ENCODE measurements at regions not wholly inside any gene's neighbourhood (a gene's known extent, or its start where the extent isn't known, plus 50 kb on each side); places are given as distances from the start of the nearest gene placed in this dataset.

DNA sequence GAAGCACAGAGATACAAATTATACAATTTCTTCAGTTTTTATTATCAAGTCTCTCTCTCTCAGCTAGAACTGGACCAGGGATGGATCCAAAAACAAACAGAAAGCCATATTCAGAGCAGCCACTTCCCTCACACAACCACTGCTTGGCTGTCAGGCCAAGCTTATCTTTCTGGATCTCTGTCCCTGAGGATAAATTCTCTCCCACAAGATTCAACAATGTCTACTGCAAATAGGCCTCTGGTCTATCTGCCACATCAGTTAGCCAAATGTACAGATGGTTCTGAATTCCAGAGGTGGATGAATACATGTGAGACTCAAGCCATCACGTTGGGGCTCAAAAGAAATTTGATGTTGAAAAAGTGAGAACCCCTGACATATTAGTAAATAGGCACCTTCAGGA lies 350.9 kb downstream of the LTN1 start:
- TF ChIP-seq ZNF121 (CRISPR knock-in tag; IDR thresholded peaks at IDR 0.05): no peak
- no peak for TF ChIP-seq IRF2 (CRISPR knock-in tag; IDR thresholded peaks at IDR 0.05; ENCODE audit: borderline replicate concordance, low read depth)
- TF ChIP-seq MAX (CRISPR knock-in tag; IDR thresholded peaks at IDR 0.05): no peak
- no peak for TF ChIP-seq NR2C2 (CRISPR knock-in tag; IDR thresholded peaks at IDR 0.05)
- TF ChIP-seq CTCF (IDR thresholded peaks at IDR 0.05): no peak
- no peak for TF ChIP-seq NFE2L1 (CRISPR knock-in tag; IDR thresholded peaks at IDR 0.05)
- TF ChIP-seq TEAD4 (CRISPR knock-in tag; IDR thresholded peaks at IDR 0.05): no peak
- no peak for TF ChIP-seq ZSCAN18 (CRISPR knock-in tag; IDR thresholded peaks at IDR 0.05)
- no peak for TF ChIP-seq TP53 (CRISPR knock-in tag; IDR thresholded peaks at IDR 0.05)
- TF ChIP-seq CREB1 (CRISPR knock-in tag; IDR thresholded peaks at IDR 0.05): no peak
- TF ChIP-seq ZNF416 (CRISPR knock-in tag; IDR thresholded peaks at IDR 0.05): no peak
- TF ChIP-seq ZNF219 (CRISPR knock-in tag; IDR thresholded peaks at IDR 0.05; ENCODE audit: borderline replicate concordance): no peak
- no peak for TF ChIP-seq ESRRA (CRISPR knock-in tag; IDR thresholded peaks at IDR 0.05; ENCODE audit: borderline replicate concordance)
- TF ChIP-seq ZNF425 (CRISPR knock-in tag; conservative IDR thresholded peaks at IDR 0.05): no peak
